HG03469 (cell line): ENCODE measurements at regions not wholly inside any gene's neighbourhood (a gene's known extent, or its start where the extent isn't known, plus 50 kb on each side); places are given as distances from the start of the nearest gene placed in this dataset.
"Not testable (repeated sequence)": the region's sequence is repeated elsewhere in the genome, so short reads cannot be mapped to it uniquely, and the experiment has no call there.

Experiments used
- ATAC-seq: cut with Tn5 transposase; IDR thresholded peaks from one replicate; pipeline ENCODE4 v1.9.1; 2021; ENCODE audit warnings: mild to moderate bottlenecking, moderate library complexity, moderate number of reproducible peaks; ENCODE audit not compliant: unreplicated experiment

DNA sequence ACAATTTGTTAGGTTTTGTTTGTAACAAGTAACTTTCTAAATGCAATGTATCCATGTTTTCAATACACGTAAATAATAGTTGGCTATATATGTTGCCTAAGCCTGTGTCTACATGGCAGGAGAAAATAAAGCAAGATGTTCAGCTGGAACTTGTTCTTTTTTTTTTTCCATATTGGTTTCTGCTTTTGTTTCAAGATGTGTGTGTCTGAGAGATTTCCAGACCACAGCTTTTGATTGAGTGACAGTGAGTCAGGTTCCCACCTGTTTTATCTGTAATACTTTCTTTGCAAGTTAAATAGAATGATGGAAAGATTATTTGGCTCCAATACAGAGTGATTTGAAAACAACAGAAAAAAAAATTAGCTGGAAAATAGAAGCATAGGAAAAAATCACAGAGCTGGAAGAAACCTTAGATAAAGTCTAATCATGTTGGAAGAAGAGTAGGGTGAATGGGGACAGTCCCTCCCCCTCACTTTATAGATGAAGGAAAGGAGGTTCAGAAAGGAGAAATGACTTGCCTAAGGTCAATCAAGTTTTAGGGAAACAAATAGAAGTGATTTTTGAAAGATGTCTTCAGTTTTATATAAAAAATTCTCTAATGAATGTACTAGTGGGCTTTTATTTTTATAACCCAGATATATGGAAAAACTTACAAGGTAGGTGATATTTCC lies 150.9 kb upstream of the STMND1 start:
- no peak for ATAC-seq

DNA sequence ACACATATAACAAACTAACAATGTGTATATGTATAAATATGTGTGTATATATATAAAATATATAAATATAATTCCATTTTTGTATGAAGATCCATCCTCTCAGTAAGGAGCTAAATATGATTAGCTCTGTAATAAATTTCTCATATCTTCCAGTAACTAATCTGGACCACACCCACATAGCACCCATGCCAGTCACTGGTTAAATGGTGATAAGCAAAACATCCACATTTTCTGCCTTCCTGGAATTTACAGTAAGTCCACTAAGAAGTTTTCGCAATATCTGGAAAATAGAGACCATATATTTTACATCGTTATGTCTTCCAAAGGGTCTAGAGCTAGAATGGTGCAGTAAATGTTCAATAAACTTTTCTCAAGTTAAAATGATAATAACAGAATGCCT lies 151.5 kb upstream of the STMND1 start:
- no peak for ATAC-seq

DNA sequence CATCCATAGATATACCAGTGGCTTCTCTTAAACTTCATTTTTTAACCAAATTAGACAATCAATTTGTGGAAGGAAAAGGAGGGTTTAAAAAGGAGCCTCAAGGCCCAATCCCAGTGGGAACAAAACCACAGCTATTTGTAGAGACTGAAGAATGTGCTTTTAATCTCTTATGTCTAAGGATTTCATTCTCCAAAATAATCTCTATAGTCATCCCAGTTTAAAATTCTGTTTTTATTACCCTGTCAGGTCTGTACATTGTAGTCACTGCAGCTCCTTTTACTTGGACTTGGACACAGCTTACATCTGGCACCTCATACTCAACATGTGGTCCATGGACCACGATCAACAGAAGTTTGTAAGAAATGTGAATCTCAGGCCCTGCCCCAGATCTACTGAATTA lies 152.1 kb upstream of the STMND1 start:
- no peak for ATAC-seq

DNA sequence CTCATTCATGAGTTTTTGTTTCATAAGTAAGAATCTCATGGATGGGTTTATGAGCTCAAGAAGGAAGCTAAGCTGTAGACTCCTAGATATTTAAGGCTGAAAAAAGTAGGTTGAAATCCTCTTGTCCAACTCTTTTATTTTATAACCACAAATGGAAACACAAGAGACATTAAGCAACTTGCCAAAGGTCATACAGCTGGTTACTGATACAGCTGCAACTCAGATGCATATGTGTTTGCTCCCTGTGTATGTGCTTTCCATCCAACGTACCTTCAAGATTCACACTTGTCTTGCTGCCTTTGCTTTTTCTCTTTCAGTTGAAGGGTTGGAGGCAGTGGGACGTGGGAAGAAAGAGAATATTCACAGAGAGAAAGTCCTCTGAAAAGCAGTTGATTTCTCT lies 153.5 kb upstream of the STMND1 start:
- ATAC-seq, result no peak

DNA sequence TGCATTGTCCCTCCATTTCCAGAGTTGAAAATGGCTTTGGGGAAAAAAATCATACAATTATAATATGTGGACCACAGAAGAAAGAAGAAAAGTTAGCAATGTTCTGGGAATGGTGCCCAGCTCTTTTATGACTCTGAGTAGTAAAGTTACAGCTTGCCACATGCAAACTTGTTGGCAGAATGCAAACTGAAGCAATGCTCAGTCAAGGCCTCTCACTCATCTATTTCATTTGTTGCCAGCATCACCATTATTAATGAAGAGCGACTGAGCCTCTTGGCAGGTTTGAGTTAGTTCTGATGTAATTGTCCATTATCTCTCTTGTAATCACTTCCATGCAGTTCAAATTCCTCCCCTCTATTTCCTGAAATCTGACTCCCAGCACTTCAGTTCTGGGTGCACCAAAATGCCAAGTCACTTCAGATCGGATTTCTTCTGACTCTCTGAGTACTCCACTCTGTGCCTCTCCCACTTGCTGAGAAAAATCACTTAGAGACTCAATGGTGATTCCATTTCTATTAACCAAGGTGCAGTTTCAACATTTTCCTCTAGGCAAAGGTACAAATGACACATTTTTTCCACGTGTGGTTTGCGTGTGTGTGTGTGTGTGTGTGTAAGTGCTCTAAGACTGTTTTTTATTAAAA lies 154.4 kb upstream of the STMND1 start:
- ATAC-seq, result no peak

DNA sequence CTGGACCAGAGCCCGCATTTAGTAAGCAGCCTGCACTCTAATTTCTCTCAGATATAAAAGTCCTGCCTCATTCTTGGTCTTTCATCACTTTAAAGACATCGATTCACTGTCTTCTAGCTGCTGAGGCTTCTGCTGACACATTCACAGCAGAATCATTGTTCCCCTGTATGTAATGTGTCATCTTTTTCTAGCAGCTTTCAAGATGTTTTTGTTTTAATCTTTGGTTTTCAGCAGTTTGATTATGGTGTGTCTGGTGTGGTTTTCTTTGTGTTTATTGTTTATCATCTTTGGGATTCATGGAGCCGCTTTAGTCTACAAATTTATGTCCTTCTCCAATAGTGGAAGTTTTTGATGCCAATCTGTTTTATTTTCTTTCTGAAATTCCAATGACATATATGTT lies 157.3 kb upstream of the STMND1 start:
- ATAC-seq, result no peak

DNA sequence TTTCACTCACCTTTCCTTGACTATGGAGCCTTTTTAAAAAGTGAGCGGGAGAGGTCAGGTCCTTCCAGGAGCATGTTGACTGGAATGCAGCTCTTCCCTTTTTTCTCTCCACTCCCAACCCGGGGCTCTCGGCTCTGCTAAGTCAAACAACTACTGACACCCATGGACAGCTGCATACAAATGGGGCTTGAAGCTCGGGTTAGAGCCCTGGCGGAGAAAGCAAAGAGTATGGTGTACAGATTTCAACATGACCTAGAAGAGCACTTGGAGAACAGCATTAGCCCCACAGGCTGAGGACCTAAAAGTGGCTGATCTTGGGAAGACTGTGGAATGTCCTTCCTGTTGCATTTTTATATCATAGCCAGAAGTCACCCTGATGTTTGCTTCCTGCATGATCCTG lies 162.0 kb upstream of the STMND1 start:
- no peak for ATAC-seq

DNA sequence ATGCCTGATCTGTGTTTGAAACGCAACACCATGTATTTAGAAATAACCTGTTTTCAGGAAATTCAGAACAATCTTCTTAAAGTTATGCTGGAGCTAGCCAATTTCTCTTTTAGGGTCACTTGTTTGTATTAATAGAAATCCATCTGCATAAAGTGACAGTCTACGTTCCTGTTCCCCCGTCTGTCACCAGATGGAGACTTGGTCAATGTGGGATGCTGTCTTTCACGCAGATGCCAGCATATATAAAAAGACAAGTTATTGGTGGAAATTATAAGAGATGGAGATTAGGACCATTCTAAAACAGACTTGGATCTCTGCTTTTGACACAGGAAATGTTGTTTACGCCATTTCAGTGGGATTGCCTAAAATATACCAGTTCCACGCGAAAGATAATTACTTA lies 162.5 kb upstream of the STMND1 start:
- ATAC-seq, result no peak

DNA sequence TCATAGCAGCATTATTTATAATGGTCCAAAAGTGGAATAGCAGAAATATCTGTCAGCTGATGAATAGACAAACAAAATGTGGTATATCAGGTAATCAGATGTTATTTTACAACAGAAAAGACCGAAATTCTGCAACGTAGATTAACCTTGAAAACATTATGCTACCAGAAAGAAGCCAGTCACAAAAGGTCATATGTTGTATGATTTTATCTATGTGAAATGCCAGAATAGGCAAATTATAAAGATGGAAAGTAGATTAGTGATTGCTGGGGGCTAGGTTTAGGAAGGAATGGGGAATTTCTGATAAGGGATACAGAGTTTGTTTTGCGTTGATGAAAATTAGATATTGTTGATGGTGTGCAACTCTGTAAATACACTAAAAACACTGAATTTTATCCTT lies 165.0 kb upstream of the STMND1 start:
- ATAC-seq, result no peak

DNA sequence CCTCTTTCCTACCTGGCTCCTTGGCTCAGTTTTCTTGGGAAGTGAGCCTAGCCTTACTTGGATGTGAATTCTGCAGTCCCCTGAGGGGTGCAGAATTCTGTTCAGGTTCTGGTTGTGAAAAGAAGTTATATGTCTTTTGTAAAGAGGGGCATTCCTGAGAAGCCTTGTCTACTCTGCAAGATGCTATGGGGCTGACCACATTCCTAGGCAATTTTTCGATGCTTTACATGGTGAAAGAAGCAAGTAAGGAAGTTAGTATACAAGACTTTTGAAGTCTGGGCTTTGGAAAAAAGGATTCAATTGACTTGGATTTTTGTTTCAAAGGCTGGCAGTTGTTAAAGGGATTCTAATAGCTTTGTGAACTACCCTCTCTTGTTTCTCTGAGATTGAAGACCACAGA lies 167.9 kb upstream of the STMND1 start:
- no peak for ATAC-seq

DNA sequence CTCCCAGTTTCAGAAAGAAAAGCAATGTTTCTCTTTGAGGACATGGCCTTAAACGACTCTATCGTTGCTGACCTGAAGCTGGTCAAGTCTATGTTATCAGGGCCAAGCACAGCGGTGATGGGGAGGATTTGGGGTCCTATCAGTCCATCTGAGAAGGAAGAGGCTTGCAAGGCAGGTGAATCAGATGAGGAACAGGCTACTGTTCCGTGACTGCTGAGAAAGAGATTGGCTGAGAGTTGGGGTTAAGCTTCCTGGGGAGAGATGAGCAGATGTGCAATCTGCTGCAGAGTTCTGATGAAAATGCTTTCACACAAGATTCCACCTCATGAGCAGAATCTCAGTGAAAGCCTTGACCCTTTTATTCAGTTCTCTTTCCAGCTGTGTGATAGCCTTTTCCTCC lies 168.3 kb upstream of the STMND1 start:
- ATAC-seq, result no peak

DNA sequence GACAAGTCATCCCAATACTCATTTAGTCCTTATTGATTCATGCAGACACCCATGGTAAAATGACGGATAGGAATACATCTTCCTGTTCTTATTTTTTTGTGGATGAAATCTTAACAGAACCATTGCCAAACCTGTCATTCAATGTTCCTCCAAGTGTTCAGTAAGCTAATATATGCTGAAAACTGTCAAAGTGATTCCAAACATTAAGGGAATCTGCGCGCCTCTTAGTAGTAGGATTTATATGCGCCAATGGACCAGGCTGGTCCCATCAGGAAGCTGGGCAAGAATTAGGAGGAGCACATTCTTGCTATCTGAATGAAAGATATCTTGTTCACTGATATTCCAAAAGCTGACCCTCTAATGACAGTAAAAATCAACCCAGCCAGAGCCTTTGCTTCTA lies 168.9 kb upstream of the STMND1 start:
- ATAC-seq, result no peak

DNA sequence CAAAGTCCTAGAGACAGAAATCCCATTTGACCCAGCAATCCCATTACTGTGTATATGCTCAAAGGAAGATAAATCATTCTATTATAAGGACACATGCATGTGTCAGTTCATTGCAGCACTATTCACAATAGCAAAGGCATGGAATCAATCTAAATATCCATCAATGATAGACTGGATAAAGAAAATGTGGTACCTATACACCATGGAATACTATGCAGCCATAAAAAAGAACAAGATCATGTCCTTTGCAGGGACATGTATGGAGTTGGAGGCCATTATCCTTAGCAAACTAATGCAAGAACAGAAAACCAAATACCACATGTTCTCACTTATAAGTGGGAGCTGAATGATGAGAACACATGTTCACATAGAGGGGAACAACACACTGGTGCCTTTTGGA lies 169.8 kb upstream of the ATXN1 start:
- not testable (repeated sequence) for ATAC-seq

DNA sequence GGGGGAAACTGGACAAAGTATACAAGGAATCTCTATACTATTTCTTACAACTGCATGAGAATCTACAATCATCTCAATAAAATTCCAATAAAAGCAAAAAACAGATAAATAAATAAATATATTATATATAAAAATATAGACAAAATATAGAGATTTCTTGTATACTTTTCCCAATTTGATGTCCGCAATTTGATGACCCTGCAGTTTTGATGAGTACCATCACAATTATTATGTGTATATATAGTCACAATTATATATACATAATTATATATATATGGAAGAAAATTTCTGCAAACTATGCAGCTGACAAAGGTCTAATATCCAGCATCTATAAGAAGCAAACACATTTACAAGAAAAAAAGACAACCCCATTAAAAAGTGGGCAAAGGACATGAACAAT lies 169.2 kb upstream of the ATXN1 start:
- ATAC-seq, result no peak

DNA sequence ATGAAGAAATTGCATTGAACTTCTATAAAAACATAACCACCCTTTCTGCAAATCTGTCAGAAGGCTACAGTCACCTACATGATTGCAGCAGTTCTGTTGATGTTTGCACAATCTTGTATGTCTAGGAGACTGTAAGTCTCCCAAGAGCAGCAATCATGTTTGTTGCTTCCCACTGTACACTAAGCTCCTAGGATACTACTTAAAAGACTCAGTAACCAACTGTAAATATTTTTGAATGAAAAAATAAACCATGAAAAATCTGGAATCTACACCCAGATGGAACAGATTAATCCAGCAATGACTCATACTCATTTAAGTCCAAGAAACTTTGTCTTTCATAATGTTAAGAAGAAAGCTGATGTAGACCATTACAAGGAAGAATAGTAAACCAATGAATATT lies 168.5 kb upstream of the ATXN1 start:
- ATAC-seq, result no peak

DNA sequence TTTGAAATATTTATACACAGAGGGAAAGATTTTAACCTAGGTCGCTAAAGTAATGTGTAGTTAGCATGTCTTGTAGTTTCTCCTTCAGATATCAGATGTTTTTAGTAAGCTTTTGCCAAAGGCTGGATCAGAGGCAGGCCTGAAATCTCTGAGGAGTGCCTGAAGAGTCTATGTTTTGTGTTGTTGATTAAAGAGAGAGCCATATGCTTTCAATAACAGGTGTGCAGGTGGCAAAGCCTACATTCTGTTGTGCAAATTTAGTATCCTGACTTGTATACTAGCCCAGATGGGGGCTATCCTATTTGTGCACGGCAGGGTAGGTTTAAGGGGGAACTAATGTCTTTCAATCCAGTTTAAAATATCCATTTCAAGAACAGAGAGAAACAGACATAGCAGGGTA lies 167.1 kb upstream of the ATXN1 start:
- no peak for ATAC-seq

DNA sequence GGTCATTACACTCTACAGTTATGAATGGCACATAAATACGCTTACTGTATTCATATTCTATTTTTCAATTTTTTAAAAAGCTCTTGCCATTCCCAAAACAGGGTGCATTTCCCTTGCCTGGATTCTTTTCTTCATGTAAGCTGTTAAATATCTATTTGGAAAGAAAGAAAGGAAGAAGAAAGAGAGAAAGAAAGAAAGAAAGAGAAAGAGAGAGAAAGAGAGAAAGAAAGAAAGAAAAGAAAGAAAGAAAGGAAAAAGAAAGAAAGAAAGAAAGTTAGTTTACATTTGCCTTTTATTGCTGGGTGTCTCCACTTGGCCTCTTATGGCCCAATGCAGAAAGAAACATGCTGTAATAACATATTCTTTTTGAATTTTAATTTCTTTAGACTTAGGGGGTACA lies 165.9 kb upstream of the ATXN1 start:
- ATAC-seq, result no peak

DNA sequence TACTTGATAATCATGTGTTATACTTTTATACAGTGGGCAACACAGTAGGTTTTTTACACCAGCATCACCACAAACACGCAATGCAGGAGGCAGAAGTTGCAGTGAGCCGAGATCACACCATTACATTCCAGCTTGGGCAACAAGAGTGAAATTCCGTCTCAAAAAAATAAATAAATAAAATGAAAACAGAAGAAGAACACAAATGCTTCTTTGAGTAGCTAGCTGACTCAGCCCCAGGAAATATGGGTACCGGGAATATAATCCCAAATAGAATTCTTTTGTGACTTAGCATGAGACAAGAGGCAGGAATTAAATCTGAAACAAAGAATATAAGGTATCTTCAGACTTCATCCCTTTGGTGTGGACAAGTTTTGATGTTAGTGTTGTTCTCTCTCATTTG lies 164.2 kb upstream of the ATXN1 start:
- ATAC-seq, result no peak

DNA sequence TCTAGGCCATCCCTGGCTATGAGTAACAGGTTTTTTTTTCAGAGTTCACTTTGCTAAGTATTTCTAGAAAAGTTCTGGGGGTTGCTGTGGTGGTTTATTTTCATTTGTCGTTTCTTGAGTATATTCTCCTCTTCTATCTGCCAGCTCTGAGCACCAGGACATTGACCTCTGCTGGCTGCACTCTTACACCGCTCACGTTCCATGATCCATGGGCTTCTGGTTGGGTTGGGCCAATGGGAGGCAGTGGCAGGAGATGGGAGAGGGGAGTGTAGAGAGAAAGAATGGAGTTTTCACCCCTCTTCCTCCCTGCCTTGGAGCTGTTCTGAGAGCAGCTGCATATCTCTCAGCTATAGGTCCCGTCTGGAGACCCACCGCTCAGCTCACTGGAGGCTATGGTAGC lies 161.0 kb upstream of the ATXN1 start:
- no peak for ATAC-seq

DNA sequence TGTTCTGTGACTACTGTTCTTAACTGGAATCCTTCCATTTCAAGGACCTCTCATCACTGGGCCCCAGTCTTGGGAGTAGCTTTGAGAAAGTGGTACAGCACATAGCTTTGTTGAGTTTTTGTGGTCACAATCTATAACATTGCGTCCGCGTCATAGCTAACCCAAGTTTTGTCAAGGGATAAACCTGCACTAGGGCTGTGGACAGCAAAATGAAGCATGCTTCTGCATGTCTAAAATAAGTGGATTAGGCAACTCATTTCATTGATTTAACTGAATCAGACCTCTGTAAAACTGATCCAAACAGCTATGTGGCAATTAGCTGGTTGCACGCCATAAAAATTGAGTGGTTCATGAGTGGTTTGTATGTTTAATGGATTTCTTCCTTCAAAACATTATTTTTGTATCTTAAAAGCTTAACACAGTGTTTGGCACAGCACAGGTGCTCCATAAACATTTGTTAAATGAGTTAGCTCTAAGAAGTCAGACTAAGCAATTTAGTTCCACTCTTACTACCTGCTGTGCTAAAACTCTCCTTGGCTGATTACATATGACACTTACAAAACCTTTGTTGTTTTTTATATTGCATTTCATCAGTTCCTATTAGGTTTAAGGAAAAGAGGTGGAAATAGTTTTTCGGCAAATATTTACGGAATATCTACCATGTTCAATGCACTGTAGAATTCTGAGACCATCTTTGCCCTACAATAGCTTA lies 160.3 kb upstream of the ATXN1 start:
- ATAC-seq, result no peak

DNA sequence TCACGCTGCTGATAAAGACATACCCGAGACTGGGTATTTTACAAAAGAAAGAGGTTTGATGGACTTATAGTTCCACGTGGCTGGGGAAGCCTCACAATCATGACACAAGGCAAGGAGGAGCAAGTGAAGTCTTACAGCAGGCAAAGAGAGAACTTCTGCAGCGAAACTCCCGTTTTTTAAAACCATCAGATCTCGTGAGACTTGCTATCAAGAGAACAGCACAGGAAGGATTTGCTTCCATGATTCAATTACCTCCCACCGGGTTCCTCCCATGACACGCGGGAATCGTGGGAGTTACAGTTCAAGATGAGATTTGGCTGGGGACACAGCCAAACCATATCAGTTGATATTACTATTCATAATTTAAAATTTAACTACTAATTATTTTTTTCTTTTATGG lies 157.3 kb upstream of the ATXN1 start:
- ATAC-seq, result no peak

DNA sequence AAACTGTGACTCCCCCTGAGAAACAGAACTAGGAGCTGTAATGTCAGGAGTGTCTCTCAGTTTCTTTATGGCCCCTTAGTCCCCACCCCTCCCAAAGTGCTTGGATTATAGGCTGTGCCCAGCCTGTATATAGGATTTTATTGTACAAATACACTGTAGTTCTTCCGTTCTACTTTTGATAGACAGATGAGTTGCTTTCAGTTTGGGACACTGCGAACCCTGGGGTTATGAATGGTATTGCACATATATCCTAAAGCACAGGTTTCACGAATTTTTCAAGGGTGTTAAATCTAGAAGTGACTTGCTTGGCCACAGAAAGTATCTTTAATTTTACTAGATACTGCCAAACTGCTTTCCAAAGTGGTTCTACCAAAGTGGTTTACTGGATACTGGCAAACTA lies 152.9 kb upstream of the ATXN1 start:
- no peak for ATAC-seq
